HCT116 (cell line): ENCODE measurements at regions not wholly inside any gene's neighbourhood (a gene's known extent, or its start where the extent isn't known, plus 50 kb on each side); places are given as distances from the start of the nearest gene placed in this dataset.

ENCODE experiments used
- CEBPB ChIP-seq: IDR thresholded peaks from 2 replicates; pipeline ENCODE4 v1.6.1; 2012; ENCODE audit warnings: low read depth
- EGR1 ChIP-seq: IDR thresholded peaks from 2 replicates; pipeline ENCODE4 v1.6.1; 2012; ENCODE audit warnings: low read depth
- ELF1 ChIP-seq: IDR thresholded peaks from 2 replicates; pipeline ENCODE4 v1.6.1; 2012; ENCODE audit warnings: low read depth, borderline replicate concordance
- EZH2 ChIP-seq: fragments of 200-600 bp; sonication (generic); IDR thresholded peaks from 2 replicates; pipeline ENCODE4 v1.6.1; 2017; ENCODE audit warnings: antibody characterized with exemption, mixed run types
- EZH2phosphoT487 ChIP-seq: fragments of 200-600 bp; IDR thresholded peaks from 2 replicates; pipeline ENCODE4 v1.6.1; 2018; ENCODE audit warnings: antibody characterized with exemption, borderline replicate concordance
- JUND ChIP-seq: IDR thresholded peaks from 2 replicates; pipeline ENCODE4 v1.6.1; 2012
- POLR2A ChIP-seq: IDR thresholded peaks from 2 replicates; pipeline ENCODE4 v1.7.0; 2011; ENCODE audit warnings: borderline replicate concordance; ENCODE audit not compliant: insufficient read depth, insufficient read length; ENCODE audit errors: extremely low read depth
- POLR2AphosphoS5 ChIP-seq: IDR thresholded peaks from 2 replicates; pipeline ENCODE4 v1.6.1; 2011; ENCODE audit warnings: mild to moderate bottlenecking, low read depth, low read length, moderate library complexity
- SIN3A ChIP-seq: IDR thresholded peaks from 2 replicates; pipeline ENCODE4 v1.6.1; 2012; ENCODE audit warnings: low read depth
- SP1 ChIP-seq: IDR thresholded peaks from 2 replicates; pipeline ENCODE4 v1.6.1; 2012; ENCODE audit warnings: low read depth
- TCF7L2 ChIP-seq: IDR thresholded peaks from 2 replicates; pipeline ENCODE4 v1.7.0; 2011; ENCODE audit warnings: borderline replicate concordance, inconsistent platforms; ENCODE audit not compliant: insufficient read depth, insufficient read length; ENCODE audit errors: extremely low read depth
- TF ChIP-seq, protein P1 (sequence below), 3 experiments: fragments of 200-600 bp in 1 of 3; sonication (generic) in 1 of 3; IDR thresholded peaks in 2 of 3; conservative IDR thresholded peaks in 1 of 3; 2 replicates each; pipeline ENCODE4 v1.5.1; 2012 to 2017; ENCODE audit warnings: low read depth in 2 of 3, low read length in 2 of 3, antibody characterized with exemption in 1 of 3, borderline replicate concordance in 1 of 3, control low read depth in 1 of 3, mild to moderate bottlenecking in 1 of 3, mixed read lengths in 1 of 3, mixed run types in 1 of 3, moderate library complexity in 1 of 3; ENCODE audit not compliant: insufficient read depth in 1 of 3
- TF ChIP-seq, protein P2 (sequence below): IDR thresholded peaks from 2 replicates; pipeline ENCODE4 v1.6.1; 2011; ENCODE audit warnings: mild to moderate bottlenecking, low read length, moderate library complexity; ENCODE audit not compliant: insufficient replicate concordance; ENCODE audit errors: extremely low read depth

GRCh38 chr3:89690646-89691045 is 583.2 kb downstream of the EPHA3 start:
- TF ChIP-seq, protein P1, sequence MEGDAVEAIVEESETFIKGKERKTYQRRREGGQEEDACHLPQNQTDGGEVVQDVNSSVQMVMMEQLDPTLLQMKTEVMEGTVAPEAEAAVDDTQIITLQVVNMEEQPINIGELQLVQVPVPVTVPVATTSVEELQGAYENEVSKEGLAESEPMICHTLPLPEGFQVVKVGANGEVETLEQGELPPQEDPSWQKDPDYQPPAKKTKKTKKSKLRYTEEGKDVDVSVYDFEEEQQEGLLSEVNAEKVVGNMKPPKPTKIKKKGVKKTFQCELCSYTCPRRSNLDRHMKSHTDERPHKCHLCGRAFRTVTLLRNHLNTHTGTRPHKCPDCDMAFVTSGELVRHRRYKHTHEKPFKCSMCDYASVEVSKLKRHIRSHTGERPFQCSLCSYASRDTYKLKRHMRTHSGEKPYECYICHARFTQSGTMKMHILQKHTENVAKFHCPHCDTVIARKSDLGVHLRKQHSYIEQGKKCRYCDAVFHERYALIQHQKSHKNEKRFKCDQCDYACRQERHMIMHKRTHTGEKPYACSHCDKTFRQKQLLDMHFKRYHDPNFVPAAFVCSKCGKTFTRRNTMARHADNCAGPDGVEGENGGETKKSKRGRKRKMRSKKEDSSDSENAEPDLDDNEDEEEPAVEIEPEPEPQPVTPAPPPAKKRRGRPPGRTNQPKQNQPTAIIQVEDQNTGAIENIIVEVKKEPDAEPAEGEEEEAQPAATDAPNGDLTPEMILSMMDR (IDR thresholded peaks at IDR 0.05 in 2 of 3, conservative IDR thresholded peaks at IDR 0.05 in 1 of 3; ENCODE audit: borderline replicate concordance in 1 of 3, insufficient read depth in 1 of 3, low read depth in 2 of 3, low read length in 2 of 3): no peak
- TF ChIP-seq, protein P2, sequence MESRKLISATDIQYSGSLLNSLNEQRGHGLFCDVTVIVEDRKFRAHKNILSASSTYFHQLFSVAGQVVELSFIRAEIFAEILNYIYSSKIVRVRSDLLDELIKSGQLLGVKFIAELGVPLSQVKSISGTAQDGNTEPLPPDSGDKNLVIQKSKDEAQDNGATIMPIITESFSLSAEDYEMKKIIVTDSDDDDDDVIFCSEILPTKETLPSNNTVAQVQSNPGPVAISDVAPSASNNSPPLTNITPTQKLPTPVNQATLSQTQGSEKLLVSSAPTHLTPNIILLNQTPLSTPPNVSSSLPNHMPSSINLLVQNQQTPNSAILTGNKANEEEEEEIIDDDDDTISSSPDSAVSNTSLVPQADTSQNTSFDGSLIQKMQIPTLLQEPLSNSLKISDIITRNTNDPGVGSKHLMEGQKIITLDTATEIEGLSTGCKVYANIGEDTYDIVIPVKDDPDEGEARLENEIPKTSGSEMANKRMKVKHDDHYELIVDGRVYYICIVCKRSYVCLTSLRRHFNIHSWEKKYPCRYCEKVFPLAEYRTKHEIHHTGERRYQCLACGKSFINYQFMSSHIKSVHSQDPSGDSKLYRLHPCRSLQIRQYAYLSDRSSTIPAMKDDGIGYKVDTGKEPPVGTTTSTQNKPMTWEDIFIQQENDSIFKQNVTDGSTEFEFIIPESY: no peak
- no peak for TF ChIP-seq EZH2
- no peak for TF ChIP-seq CEBPB
- TF ChIP-seq SIN3A: no peak
- no peak for TF ChIP-seq JUND
- TF ChIP-seq POLR2A: no peak
- no peak for TF ChIP-seq TCF7L2
- TF ChIP-seq EZH2phosphoT487: no peak
- no peak for TF ChIP-seq EGR1
- TF ChIP-seq POLR2AphosphoS5: no peak
- no peak for TF ChIP-seq SP1
- no peak for TF ChIP-seq ELF1
